ENCODE measurements at regions not wholly inside any gene's neighbourhood (a gene's known extent, or its start where the extent isn't known, plus 50 kb on each side); places are given as distances from the start of the nearest gene placed in this dataset.

DNA sequence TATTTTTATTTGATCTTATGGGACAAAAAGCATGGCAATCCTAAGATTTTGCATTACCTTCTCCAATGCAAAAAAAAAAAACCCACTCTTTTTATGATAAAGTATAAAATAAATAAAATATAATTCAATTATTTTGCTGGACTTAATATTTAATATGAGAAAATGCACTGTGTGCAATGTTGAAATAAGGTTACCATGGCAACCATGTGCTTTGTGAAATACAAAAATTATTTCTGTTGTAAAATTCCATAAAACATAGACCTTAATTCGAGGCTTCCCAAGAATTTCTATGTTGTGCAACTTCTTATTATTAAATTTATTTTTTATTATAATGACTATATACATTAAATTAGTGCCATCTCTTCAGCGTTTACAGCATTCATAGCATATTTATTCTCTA lies 989.5 kb downstream of the MRPL39 start:
- TF ChIP-seq EZH2 (IDR thresholded peaks at IDR 0.05; ENCODE audit: insufficient read depth, poor library complexity, severe bottlenecking) (no peak), EZH2phosphoT487 (IDR thresholded peaks at IDR 0.05; ENCODE audit: insufficient read depth, low read depth) (no peak)

Data from GM23248 (cell line).